HG02884 (cell line): ENCODE measurements at regions not wholly inside any gene's neighbourhood (a gene's known extent, or its start where the extent isn't known, plus 50 kb on each side); places are given as distances from the start of the nearest gene placed in this dataset.

ENCODE experiments used
- ATAC-seq: cut with Tn5 transposase; IDR thresholded peaks from one replicate; pipeline ENCODE4 v1.9.1; 2021; ENCODE audit warnings: mild to moderate bottlenecking, moderate library complexity; ENCODE audit not compliant: unreplicated experiment

DNA sequence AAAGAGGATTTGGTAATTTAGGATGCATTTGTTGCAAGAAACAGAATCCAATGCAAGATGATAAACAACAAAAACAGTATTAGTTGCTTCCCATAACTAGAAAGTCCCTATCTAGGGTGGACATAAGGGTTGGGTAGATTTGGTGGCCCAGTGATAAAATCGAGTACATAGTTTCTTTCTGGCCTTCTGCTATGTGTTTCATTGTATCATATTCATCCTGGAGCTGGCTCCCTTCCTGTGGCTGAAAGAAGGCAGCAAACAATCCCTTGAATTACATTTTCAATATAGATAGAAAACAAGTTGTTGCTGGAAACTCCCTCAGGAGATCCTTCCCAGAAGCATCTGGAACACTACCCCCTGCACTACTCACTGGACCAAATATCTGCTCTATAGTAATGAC, 135.1 kb downstream of the ID4 start:
- ATAC-seq: no peak

DNA sequence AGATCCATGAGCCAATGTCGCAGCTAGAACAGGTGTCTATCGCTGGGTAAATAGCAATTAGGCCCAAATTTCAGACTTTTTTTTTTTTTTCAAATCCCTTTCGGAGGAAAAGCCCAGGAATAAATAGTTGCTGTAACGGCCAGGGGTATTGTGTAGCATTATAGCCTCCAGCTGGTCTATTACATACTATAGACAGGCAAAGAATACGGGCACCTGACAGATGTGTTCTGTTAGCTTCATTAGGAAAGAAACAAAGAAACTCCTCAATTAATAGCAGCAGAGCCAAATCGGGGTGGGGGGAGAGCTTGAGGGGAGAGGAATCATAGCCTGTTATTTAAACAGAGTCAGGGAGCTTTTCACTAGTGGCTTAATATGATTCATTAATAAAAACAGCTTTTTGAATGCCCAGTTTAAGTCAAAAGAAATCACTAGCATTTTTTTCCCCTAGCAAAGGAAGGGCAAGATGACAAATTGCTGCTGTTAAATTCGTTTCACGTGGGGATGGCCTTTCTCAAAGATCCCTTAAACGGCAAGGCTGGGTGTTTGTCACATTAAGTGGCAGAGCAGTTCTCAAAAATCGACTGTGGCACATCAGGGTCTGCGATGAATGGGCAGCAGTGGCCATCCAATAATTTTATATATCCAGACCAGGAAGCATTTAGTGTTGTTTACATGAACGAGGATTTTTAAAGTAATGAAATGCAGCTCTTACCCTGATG, 139.4 kb downstream of the ID4 start:
- no peak for ATAC-seq

DNA sequence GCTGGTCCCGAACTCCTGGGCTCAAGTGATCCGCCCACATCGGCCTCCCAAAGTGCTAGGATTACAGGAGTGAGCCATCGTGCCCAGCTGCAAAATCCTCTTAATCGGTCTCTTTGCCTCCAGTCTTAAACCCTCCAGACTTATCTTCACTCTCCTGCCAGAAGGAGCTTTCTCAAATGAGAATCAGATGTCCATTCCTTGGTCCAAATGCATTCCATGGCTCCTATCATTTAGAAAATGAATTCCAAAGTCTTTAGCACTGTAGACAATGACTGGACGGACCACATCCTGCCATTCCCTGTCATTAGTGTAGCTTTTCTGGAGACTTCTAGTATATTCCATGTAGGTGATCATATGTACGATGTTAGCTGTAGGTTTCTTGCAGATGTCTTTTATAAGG, 141.9 kb downstream of the ID4 start:
- ATAC-seq: no peak

DNA sequence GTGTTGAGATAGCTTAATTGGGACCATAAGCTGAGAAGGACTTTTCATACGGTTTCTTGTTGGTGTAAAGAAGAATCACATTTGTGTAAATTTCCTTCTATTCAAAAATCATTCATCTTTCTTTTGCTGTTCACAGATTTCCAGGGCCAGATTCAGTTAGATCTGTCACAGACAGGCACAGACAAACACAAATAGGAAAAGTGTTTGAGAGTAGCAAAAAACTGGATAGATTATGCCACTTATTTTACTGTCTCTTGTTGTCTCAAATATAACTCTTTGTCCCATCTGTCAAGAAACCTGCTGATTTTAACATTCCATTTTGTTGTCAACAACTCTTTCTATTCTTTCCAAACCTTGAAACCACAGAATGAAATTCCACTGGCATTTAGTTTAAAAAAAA, 142.8 kb downstream of the ID4 start:
- ATAC-seq: no peak

DNA sequence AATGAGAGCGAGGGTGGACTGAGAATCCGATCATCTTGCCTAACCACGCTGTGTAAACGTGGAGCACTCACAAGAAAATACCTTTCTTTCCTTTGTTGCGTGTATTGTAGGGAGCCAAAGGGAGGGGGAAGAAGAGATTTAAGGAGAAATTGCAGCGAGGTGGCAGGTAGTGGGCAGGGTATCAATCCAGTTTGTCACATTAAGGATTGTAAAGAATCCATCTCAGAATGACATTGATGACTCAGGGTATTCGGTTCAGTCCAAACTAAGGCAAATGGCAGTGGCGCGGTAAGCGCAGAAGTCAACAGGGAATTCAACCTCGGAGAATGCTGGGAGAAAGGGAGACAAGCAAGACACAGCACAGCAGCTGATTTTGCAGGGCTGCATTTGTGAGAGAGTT, 146.2 kb downstream of the ID4 start:
- ATAC-seq: no peak

DNA sequence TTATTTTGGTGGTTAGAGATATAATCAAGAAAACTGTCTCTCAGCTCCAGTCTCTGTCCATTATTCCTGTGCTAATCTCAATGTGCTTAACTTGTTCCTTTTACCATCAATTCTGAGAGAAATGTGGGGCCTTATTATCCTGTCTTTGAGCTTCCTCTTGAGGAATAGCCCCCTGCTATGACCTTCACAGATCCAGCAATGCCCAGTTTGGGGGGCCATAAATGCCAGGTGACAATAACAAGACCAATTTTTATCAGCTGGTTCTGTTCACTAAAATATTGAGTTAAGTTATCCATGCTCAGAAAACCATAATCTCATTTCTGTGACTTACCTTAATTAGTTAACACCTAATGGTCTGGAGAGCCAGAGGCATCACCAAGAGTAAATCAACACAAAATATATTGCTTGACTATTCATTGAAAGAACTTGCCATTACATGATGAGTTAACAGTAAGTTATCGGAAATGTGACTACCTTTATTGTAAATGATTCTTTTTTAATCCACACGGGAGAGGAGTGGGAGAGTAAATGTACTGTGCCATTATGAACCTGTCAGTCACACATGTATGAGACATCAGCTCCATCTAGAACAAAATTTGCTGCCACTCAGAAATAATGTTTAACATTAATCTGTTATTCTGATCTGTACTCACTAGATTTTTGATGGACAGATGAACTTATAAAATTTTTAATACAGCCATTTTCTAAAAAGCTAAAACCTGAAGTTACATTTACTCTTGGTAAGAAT, 149.7 kb downstream of the ID4 start:
- no peak for ATAC-seq

DNA sequence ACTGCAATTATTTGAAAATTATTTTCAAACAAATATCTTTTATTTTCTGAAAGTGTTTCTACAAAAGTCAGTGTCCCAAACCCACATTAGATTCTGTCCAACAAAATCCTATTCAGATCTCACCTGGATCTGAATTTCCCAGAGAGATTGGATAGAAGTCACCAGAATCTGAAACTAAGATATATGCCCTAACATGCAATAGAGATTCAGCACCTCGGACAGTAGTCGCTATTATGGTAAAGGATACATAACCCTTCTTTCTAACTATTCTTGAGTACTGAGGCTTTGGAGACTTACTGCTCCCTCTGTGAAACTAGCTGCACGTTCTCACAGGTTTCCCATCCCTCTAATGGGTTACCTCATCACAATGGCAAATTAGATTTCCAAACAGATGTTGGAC, 151.4 kb downstream of the ID4 start:
- no peak for ATAC-seq

DNA sequence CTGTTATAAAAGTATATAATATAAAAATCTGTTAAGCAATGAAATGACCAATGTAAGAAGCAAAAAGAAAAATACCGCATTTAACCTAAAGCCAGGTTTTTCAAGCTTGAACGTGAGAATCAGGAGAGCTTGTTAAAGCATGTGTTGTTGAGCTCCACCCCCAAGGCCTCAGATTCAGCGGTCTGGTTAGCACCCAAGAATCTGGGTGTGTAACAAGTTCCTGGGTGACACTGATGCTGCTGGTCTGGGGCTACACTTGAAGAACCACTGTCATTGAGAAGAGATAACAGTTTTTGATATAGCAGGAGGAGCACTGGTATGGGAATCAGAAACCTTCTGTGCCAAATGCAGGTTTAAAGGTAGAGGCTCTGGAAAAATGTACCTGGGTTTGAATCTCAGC, 154.0 kb downstream of the ID4 start:
- ATAC-seq: no peak

DNA sequence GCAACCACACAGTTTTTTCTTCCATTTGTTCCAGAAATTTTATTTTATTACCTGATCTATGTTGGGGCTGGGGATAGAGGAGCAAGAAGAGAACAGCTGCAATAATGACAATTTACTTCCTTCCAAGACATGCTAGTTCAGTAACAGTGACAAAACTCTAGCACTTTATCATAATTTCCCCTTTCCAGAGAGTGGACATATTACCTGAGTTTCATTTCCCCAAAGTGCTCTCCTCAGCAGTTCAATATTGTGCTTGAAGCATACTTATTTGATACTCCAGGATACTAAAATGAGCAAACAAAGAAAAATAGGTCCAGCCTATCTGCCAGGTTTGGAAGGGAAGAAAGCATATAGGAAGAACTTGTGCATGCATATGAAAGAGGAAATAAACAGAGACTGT, 157.7 kb downstream of the ID4 start:
- ATAC-seq: no peak

DNA sequence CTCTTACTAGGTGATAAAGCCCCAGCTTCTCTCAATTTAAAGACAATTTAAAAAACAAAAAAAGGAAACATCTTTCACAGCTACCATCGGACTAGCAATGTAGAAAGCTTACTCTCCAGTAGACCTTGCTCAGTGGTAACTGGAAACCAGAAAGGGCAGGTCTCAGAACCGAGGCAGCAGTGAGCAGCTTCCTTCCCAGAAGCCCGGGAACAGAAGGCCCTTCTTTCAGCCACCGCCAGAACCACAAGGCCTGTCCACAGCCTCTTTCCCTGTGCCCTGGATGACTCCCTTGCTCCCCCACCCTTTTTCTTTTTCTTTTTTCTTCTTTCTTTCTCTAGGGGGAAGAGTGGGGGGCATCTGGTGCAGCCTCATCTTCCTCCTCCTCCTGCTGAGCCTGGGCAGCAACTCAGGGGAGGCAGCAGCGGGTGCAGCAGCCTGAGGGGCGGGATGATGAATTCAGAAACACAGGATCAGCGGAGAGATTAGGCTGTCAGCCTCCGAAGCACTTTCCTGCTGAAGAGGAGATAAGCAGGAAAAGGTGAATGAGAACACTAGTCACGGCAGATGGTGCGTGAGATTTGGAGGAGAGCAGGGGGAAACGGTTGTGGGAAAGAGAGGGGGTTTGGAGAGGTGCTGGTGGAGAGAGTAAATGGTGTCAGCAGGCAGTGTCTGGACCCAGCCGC, 158.5 kb downstream of the ID4 start:
- ATAC-seq: no peak

DNA sequence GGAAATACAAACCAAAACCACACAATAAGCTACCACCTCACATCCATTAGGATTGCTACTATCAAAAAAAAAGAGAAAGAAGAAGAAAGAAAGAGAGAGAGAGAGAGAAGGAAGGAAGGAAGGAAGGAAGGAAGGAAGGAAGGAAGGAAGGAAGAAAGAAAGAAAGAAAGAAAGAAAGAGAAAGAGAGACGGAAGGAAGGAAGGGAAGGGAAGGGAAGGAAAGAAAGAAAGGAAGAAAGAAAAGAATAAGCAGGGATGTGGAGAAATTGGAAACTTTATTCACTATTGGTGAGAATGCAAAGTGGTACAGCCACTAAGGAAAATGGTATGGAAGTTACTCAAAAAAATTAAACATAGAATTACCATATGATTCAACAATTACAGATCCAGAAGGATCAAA, 159.9 kb downstream of the ID4 start:
- ATAC-seq: no peak

DNA sequence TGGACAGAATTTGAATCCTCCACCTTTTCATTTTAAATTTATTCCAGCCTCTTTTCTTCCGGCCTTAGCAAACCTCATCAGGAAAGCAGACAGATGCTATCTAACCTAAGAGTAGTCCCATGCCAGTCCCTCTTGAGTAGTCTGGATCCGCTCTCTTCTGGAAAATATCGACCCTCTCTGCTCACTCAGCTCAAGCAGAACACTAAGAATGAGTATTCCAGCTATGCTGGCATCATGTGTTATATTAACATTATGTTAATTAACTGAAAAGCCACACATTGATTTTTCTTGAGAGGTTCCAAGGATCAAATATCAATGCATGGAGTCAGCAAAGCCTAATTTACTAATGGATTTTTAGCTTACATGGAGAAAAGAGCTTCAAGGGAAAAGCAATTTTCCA, 161.4 kb downstream of the ID4 start:
- no peak for ATAC-seq

DNA sequence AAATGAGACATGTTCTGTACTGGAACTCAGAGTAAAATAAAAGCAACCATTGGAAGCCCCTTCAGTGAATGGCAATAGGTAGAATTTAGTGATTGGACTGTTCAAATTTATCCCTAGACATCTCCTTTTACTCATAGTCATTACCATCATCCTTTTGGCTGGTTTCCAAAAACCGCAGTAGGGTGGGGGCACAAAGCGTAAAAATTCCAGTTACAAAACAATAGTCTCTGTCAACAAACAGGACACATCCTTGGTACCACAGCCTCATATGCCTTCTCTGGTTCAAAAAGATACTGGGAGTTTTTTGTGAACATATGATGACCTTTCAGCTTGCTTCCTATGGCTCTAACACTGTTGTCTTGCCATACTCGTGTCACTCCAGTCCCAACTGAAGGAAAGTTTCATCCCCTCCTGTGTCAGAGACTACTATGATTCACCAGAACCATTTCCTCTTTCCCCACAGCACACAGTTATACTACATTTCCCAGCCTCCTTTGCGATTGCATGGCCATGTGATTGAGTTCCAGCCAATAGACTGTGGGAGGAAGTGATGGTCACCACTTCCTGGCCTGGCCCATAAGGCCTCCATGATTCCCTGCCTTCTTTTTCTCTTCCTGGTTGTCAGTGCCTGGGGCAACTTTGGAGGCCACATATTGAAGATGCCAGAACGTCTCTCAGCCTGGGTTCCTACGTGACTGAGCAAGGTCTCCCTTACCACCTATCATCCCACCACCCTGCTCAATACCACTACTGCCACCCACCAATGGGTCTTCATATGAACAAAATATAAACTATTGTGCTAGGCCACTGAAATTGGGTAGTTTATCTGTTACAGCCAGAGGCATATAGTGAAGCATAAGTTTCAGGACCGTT, 162.4 kb downstream of the ID4 start:
- ATAC-seq: peak; percentile 94

DNA sequence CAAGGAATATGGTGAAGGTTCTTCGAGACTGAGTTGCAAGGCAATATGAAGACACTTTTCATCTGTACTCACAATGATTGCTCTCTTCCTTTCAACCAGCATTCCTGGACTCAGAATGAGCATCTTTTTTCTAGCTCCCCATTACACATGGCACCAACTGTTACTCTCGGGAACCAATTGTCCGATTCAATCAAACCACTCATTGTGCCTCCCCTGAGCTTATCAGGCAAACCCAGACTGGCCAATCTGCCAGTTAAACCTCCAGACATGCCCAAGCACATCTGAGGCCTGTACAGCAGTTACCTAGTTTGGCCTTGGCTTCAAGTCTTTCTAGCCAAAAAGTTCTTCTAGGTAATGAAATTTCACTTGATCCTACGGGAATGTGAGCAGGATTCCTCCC, 164.1 kb downstream of the ID4 start:
- ATAC-seq: no peak

DNA sequence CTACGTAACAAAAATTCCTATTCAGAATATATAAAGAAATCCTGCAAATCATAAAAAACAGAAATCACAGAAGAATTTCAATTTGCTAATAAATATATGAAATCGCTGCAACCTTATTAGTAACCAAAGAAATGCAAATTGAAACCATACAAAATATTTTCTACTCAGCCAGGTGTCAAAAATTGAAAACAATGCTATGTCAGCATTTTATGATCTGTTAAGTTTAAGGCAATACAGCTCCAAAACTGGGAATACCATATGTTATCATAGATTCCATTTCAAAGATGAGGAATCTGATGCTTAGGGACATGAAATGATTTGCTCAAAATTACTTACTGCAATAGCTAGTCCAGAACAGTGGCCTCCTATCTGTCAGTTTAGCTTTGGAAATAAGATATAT, 168.9 kb downstream of the ID4 start:
- no peak for ATAC-seq

DNA sequence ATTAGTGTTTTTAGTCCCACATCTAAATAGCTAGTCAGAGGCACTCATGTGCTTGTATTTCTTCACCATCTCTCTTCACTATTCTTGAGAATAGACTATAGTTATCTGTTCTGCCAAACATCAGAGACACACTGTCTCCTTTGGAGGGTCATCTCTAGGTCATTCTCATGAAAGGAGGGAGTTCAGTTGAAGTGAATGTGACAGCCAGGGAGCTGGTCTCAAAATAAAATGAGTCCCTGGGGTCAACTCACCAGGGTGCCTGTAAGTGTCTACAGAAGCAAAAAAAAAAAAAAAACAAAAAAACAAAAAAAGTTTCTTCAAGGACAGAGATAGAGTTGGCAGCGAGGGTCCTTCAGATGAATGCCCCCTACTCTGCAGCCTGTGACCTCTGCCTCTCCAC, 171.0 kb downstream of the ID4 start:
- no peak for ATAC-seq

DNA sequence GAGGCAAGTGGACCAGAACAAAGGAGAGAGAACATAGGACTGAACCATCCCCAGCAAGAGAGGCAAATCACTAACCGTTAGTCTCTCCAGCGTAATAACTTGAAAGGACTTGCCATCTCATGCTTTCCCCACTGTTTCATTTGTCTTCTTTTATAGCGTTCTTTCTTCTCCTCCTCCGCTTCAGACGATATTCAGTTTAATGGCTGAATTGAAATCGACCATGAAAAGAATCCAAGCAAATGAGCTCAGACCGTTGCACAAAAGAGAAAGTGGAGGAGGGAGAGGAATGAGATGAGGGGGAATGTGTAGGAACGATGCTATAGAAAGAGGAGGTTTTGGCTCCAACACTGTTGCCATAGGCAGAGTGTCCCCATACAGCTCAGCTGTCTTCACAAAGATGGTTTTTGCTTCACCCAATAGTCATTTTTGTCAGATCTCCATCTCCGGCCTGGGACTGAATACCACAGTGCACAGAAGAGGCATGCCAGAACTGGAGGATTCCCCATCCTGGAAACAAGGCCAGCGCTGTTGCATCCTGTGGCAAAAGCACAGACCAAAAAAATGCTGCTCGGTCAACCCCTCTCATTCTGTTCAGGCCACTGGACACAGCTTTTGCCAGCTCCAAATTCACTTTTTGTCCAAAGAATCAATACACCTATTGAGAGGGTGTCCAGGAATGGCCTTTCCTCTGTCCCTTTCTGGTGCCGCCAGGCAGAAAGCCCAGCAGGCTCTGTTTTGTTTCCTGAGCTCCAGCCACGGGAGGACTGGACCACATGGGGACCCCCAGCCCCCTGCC, 176.1 kb downstream of the ID4 start:
- no peak for ATAC-seq

DNA sequence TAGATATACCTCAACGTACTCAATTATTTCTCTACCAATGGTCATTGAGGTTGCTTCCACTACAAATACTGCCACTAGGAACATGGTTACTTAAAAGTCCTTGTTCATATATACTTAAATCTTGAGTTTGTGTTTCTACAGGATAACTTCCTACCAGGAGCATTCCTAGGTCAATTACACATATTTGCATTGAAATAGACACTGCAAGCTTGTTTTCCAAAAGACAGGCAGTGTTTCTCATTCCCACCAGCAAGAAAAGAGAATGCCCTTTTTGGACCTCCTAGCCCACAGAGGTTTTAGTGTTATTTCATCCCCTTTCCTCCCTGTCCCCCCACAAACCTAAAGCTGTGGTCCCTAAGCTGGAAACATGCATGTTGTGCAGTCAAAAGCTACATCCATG, 177.3 kb downstream of the ID4 start:
- no peak for ATAC-seq

DNA sequence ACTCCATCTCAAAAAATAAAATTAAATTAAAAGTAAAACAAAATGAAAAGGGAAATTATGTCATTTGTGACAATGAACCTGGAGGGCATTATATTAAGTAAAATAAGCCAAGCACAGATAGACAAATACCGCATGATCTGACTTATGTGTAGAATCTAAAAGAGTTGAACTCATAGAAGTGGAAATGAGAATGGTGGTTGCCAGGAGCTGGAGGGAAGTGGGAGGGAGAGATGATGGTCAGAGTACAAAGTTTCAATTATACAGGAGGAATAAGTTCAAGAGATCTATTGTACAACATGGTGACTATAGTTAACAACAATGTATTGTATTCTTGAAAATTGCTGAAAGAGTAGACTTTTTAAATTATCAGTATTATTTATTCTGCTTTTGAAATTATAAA, 183.4 kb downstream of the ID4 start:
- ATAC-seq: no peak

DNA sequence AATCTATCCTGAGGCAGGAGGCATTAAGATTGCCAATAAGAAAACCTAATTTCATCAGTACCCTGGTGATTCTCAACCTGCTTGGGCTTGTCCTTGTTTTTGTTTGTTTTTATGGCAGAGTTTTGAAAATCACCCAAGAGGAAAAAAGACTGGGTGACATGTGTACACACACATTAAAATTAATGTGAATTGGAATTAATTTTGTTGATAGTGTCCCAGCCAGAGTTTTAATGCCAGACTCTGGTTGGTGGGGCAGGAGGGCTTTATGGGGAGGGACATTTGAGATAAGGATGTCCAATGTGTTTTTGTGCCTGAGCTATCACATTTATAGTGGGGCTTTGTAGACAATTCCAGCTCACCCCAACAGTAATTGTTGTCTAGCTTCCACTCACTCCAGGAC, 184.6 kb downstream of the ID4 start:
- ATAC-seq: no peak
